Trophoblast cell (in vitro differentiated cells and primary cell): ENCODE measurements at regions not wholly inside any gene's neighbourhood (a gene's known extent, or its start where the extent isn't known, plus 50 kb on each side); places are given as distances from the start of the nearest gene placed in this dataset.

ENCODE experiments used
- DNase-seq, 2 donors: peaks; one replicate each; pipeline ENCODE4 v3.0.0-alpha.2; 2016
- H2AFZ ChIP-seq: 2 replicates; pipeline ENCODE4 v1.6.1; 2013; ENCODE audit warnings: low read length, moderate library complexity, mild to moderate bottlenecking; ENCODE audit not compliant: insufficient read depth, poor library complexity
- H2AK5ac ChIP-seq: 2 replicates; pipeline ENCODE4 v1.6.1; 2013; ENCODE audit warnings: mild to moderate bottlenecking, low read length
- H2BK120ac ChIP-seq: 2 replicates; pipeline ENCODE4 v1.6.1; 2013; ENCODE audit warnings: low read length, mild to moderate bottlenecking, moderate library complexity; ENCODE audit not compliant: insufficient read depth, poor library complexity
- H2BK12ac ChIP-seq: 2 replicates; pipeline ENCODE4 v1.6.1; 2013; ENCODE audit warnings: mild to moderate bottlenecking, low read length, moderate library complexity
- H2BK5ac ChIP-seq: 2 replicates; pipeline ENCODE4 v1.6.1; 2013; ENCODE audit warnings: low read length, low read depth, moderate library complexity, mild to moderate bottlenecking; ENCODE audit not compliant: poor library complexity
- H3K14ac ChIP-seq: 2 replicates; pipeline ENCODE4 v1.6.1; 2013; ENCODE audit warnings: mild to moderate bottlenecking, low read length
- H3K18ac ChIP-seq: 2 replicates; pipeline ENCODE4 v1.6.1; 2013; ENCODE audit warnings: mild to moderate bottlenecking, low read length
- H3K23ac ChIP-seq: 2 replicates; pipeline ENCODE4 v1.6.1; 2013; ENCODE audit warnings: low read length
- H3K27ac ChIP-seq: 2 replicates; pipeline ENCODE4 v1.5.1; 2013; ENCODE audit warnings: low read depth, mild to moderate bottlenecking, inconsistent platforms, low read length, moderate library complexity
- H3K27me3 ChIP-seq: 2 replicates; pipeline ENCODE4 v1.6.1; 2013; ENCODE audit warnings: inconsistent platforms, mild to moderate bottlenecking, low read length, moderate library complexity; ENCODE audit not compliant: insufficient read depth
- H3K36me3 ChIP-seq, 2 experiments: 1 replicate in 1 of 2; 2 replicates in 1 of 2; pipeline ENCODE4 v1.6.1; 2013; ENCODE audit warnings: low read length in 2 of 2, mild to moderate bottlenecking in 2 of 2, moderate library complexity in 1 of 2; ENCODE audit not compliant: insufficient read depth in 2 of 2, control insufficient read depth in 1 of 2
- H3K4ac ChIP-seq: 2 replicates; pipeline ENCODE4 v1.6.1; 2013; ENCODE audit warnings: low read depth, mild to moderate bottlenecking, low read length, moderate library complexity
- H3K4me1 ChIP-seq, 2 experiments: 1 replicate in 1 of 2; 2 replicates in 1 of 2; pipeline ENCODE4 v1.6.1; 2013; ENCODE audit warnings: low read length in 2 of 2, mild to moderate bottlenecking in 2 of 2, moderate library complexity in 1 of 2; ENCODE audit not compliant: insufficient read depth in 2 of 2, control insufficient read depth in 1 of 2
- H3K4me2 ChIP-seq: 2 replicates; pipeline ENCODE4 v1.6.1; 2013; ENCODE audit warnings: inconsistent platforms, mild to moderate bottlenecking, low read length, moderate library complexity
- H3K4me3 ChIP-seq: 2 replicates; pipeline ENCODE4 v1.5.1; 2013; ENCODE audit warnings: mild to moderate bottlenecking, low read depth, low read length, inconsistent platforms
- H3K79me1 ChIP-seq: one replicate; pipeline ENCODE4 v1.6.1; 2013; ENCODE audit warnings: low read length
- H3K79me2 ChIP-seq: 2 replicates; pipeline ENCODE4 v1.6.1; 2013; ENCODE audit warnings: low read length, mild to moderate bottlenecking; ENCODE audit not compliant: control insufficient read depth, insufficient read depth, poor library complexity
- H3K9ac ChIP-seq: 2 replicates; pipeline ENCODE4 v1.6.1; 2013; ENCODE audit warnings: mild to moderate bottlenecking, low read length
- H3K9me3 ChIP-seq: 2 replicates; pipeline ENCODE4 v1.6.1; 2013; ENCODE audit warnings: low read depth, mild to moderate bottlenecking, control low read depth, inconsistent platforms, low read length; ENCODE audit not compliant: insufficient read depth
- H4K12ac ChIP-seq: 2 replicates; pipeline ENCODE4 v1.6.1; 2013; ENCODE audit warnings: low read depth, mild to moderate bottlenecking, low read length, moderate library complexity
- H4K8ac ChIP-seq: 2 replicates; pipeline ENCODE4 v1.6.1; 2013; ENCODE audit warnings: low read depth, mild to moderate bottlenecking, low read length, moderate library complexity
- H4K91ac ChIP-seq: one replicate; pipeline ENCODE4 v1.6.1; 2013; ENCODE audit warnings: low read depth, mild to moderate bottlenecking, low read length, moderate library complexity
- WGBS: extraction: QIAGEN DNeasy Blood & Tissue Kit; methylation state at CpG from one replicate; pipeline ENCODE4 v1.1.7; 2013; ENCODE audit warnings: missing lambda C conversion rate; ENCODE audit not compliant: insufficient read length, insufficient coverage; ENCODE audit errors: extremely low coverage; 5-methylcytosine and 5-hydroxymethylcytosine counted together

GRCh38 chr3:10716964-10717363 lies 99.1 kb upstream of the SLC6A11 start:
- Histone ChIP-seq H4K91ac (no peak overlapping the region), H3K9me3 (peaks cover 3% of the 10 kb centered on the region), H3K4ac (no peak overlapping the region), H3K4me3 (no peak overlapping the region), H2BK12ac (no peak overlapping the region), H2AK5ac (no peak overlapping the region), H4K8ac (no peak overlapping the region), H3K27me3 (peaks cover 2% of the 10 kb centered on the region), H4K12ac (no peak overlapping the region), H3K18ac (no peak overlapping the region), H3K27ac (no peak overlapping the region), H2BK5ac (no peak overlapping the region), H3K23ac (no peak overlapping the region), H3K4me1 (no peaks in the 10 kb centered on the region), H3K79me2 (no peaks in the 10 kb centered on the region), H3K36me3 (no peaks in the 10 kb centered on the region), H3K9ac (no peak overlapping the region), H3K79me1 (no peaks in the 10 kb centered on the region), H3K4me2 (no peak overlapping the region), H3K14ac (no peak overlapping the region), H2AFZ (no peak overlapping the region), H2BK120ac (no peak overlapping the region)
- DNase-seq, result no peak
- WGBS, result no CpG with 5 or more reads among the region's 8 CpGs

GRCh38 chr3:10717756-10718155 lies 98.3 kb upstream of the SLC6A11 start:
- H4K8ac ChIP-seq, result no peak overlapping the region
- H3K4me1 ChIP-seq, result no peaks in the 10 kb centered on the region
- no peak overlapping the region for H3K23ac ChIP-seq
- H3K14ac ChIP-seq, result no peak overlapping the region
- no peak overlapping the region for H3K18ac ChIP-seq
- H3K27me3 ChIP-seq, result no peaks in the 10 kb centered on the region
- H3K4me2 ChIP-seq, result no peak overlapping the region
- WGBS, result no CpG with 5 or more reads among the region's 4 CpGs
- no peak overlapping the region for H4K91ac ChIP-seq
- H3K9me3 ChIP-seq, result peaks cover 3% of the 10 kb centered on the region
- no peak overlapping the region for H2AK5ac ChIP-seq
- H3K27ac ChIP-seq, result no peak overlapping the region
- no peak overlapping the region for H4K12ac ChIP-seq
- H3K4ac ChIP-seq, result no peak overlapping the region
- no peak for DNase-seq
- no peak overlapping the region for H3K9ac ChIP-seq
- no peak overlapping the region for H2BK5ac ChIP-seq
- H3K4me3 ChIP-seq, result no peak overlapping the region
- no peaks in the 10 kb centered on the region for H3K79me1 ChIP-seq
- H2BK120ac ChIP-seq, result no peak overlapping the region
- H3K79me2 ChIP-seq, result no peaks in the 10 kb centered on the region
- no peak overlapping the region for H2AFZ ChIP-seq
- H2BK12ac ChIP-seq, result no peak overlapping the region
- no peaks in the 10 kb centered on the region for H3K36me3 ChIP-seq

- Histone ChIP-seq H2BK5ac (no peak overlapping the region), H3K9me3 (no peaks in the 10 kb centered on the region), H3K4me3 (no peak overlapping the region), H3K36me3 (no peaks in the 10 kb centered on the region), H4K12ac (no peak overlapping the region), H2BK12ac (no peak overlapping the region), H4K91ac (no peak overlapping the region), H3K4me1 (no peaks in the 10 kb centered on the region), H2AFZ (no peak overlapping the region), H3K4ac (no peak overlapping the region), H2BK120ac (no peak overlapping the region), H3K18ac (no peak overlapping the region), H3K27ac (no peak overlapping the region), H3K23ac (no peak overlapping the region), H3K4me2 (no peak overlapping the region), H3K27me3 (no peaks in the 10 kb centered on the region), H3K14ac (no peak overlapping the region), H3K79me2 (no peaks in the 10 kb centered on the region), H3K79me1 (no peaks in the 10 kb centered on the region), H2AK5ac (no peak overlapping the region), H3K9ac (no peak overlapping the region), H4K8ac (no peak overlapping the region)
- WGBS, result no CpG with 5 or more reads among the region's 5 CpGs
- DNase-seq, result no peak
Observed at GRCh38 chr3:10721101-10721500, 94.9 kb upstream of the SLC6A11 start.

GRCh38 chr3:10722911-10723310 lies 93.1 kb upstream of the SLC6A11 start:
- Histone ChIP-seq H2BK12ac (no peak overlapping the region), H3K27me3 (no peaks in the 10 kb centered on the region), H4K8ac (no peak overlapping the region), H3K4me2 (no peak overlapping the region), H2BK120ac (no peak overlapping the region), H3K18ac (no peak overlapping the region), H3K14ac (no peak overlapping the region), H4K12ac (no peak overlapping the region), H3K4me1 (no peaks in the 10 kb centered on the region), H2BK5ac (no peak overlapping the region), H3K4me3 (no peak overlapping the region), H3K27ac (no peak overlapping the region), H3K79me2 (no peaks in the 10 kb centered on the region), H3K23ac (no peak overlapping the region), H3K9me3 (peaks cover 1% of the 10 kb centered on the region), H2AK5ac (no peak overlapping the region), H3K79me1 (no peaks in the 10 kb centered on the region), H2AFZ (no peak overlapping the region), H4K91ac (no peak overlapping the region), H3K9ac (no peak overlapping the region), H3K4ac (no peak overlapping the region), H3K36me3 (no peaks in the 10 kb centered on the region)
- WGBS, result no CpG with 5 or more reads among the region's 6 CpGs
- no peak for DNase-seq
